Endodermal cell (in vitro differentiated cells): ENCODE measurements at regions not wholly inside any gene's neighbourhood (a gene's known extent, or its start where the extent isn't known, plus 50 kb on each side); places are given as distances from the start of the nearest gene placed in this dataset.

Experiments used
- DNase-seq: peaks from one replicate; pipeline ENCODE4 v3.0.0-alpha.2; 2017
- H3K27ac ChIP-seq: 2 replicates; pipeline ENCODE4 v1.5.1; 2013; ENCODE audit warnings: mild to moderate bottlenecking, low read depth, low read length, moderate library complexity
- H3K27me3 ChIP-seq: 2 replicates; pipeline ENCODE4 v1.6.1; 2013; ENCODE audit warnings: mild to moderate bottlenecking, low read length, moderate library complexity; ENCODE audit not compliant: insufficient read depth, control insufficient read depth, poor library complexity, severe bottlenecking
- H3K36me3 ChIP-seq: 2 replicates; pipeline ENCODE4 v1.7.0; 2013; ENCODE audit warnings: mild to moderate bottlenecking, low read length, moderate library complexity; ENCODE audit not compliant: control insufficient read depth, insufficient read depth
- H3K4me1 ChIP-seq: one replicate; pipeline ENCODE4 v1.7.0; 2013; ENCODE audit warnings: low read length; ENCODE audit not compliant: control insufficient read depth, insufficient read depth
- H3K4me3 ChIP-seq: 2 replicates; pipeline ENCODE4 v1.5.1; 2013; ENCODE audit warnings: mild to moderate bottlenecking, low read length, moderate library complexity
- H3K9ac ChIP-seq: 2 replicates; pipeline ENCODE4 v1.6.1; 2013; ENCODE audit warnings: mild to moderate bottlenecking, low read length, moderate library complexity; ENCODE audit not compliant: poor library complexity, severe bottlenecking; ENCODE audit errors: extremely low read depth
- H3K9me3 ChIP-seq: 2 replicates; pipeline ENCODE4 v1.6.1; 2013; ENCODE audit warnings: mild to moderate bottlenecking, low read length, moderate library complexity; ENCODE audit not compliant: control insufficient read depth
- H3K27ac Mint-ChIP-seq: 2 replicates; pipeline ENCODE4 v1.8.0; 2020; ENCODE audit warnings: mixed read lengths
- H3K27me3 Mint-ChIP-seq: 2 replicates; pipeline ENCODE4 v1.8.0; 2021; ENCODE audit warnings: mild to moderate bottlenecking, mixed read lengths; ENCODE audit not compliant: insufficient read depth
- H3K36me3 Mint-ChIP-seq: 2 replicates; pipeline ENCODE4 v1.8.0; 2020; ENCODE audit warnings: low read depth, mixed read lengths
- H3K4me1 Mint-ChIP-seq: 2 replicates; pipeline ENCODE4 v1.8.0; 2020; ENCODE audit warnings: mixed read lengths
- H3K4me3 Mint-ChIP-seq: 2 replicates; pipeline ENCODE4 v1.8.0; 2020; ENCODE audit warnings: mild to moderate bottlenecking, moderate library complexity, mixed read lengths
- H3K9me3 Mint-ChIP-seq: 2 replicates; pipeline ENCODE4 v1.8.0; 2020; ENCODE audit warnings: mild to moderate bottlenecking, mixed read lengths
- CTCF ChIP-seq: fragments of 200-600 bp; sonication (generic); conservative IDR thresholded peaks from 2 replicates; pipeline ENCODE4 v1.5.0; 2021; ENCODE audit warnings: antibody characterized with exemption, mild to moderate bottlenecking
- WGBS, 2 experiments: methylation state at CpG; one replicate each; pipeline versions ENCODE4 v1.1.5 to v1.1.7; 2013; ENCODE audit warnings: missing lambda C conversion rate in 2 of 2, mixed read lengths in 1 of 2; ENCODE audit not compliant: insufficient coverage in 1 of 2, insufficient read length in 1 of 2; 5-methylcytosine and 5-hydroxymethylcytosine counted together

GRCh38 chr5:143525176-143525575, 121.7 kb upstream of the NR3C1 start:
- Histone ChIP-seq H3K4me1 (no peaks in the 10 kb centered on the region), H3K27me3 (no peaks in the 10 kb centered on the region), H3K9ac (no peak overlapping the region), H3K4me3 (no peak overlapping the region), H3K9me3 (no peaks in the 10 kb centered on the region), H3K27ac (no peak overlapping the region), H3K36me3 (no peaks in the 10 kb centered on the region)
- DNase-seq = no peak
- Mint-ChIP-seq H3K9me3 (no peaks in the 10 kb centered on the region), H3K36me3 (no peaks in the 10 kb centered on the region), H3K4me3 (no peak overlapping the region), H3K4me1 (peaks cover 6% of the 10 kb centered on the region), H3K27ac (no peak overlapping the region), H3K27me3 (no peaks in the 10 kb centered on the region)
- TF ChIP-seq CTCF = no peak
- WGBS, 2 experiments = 95 to 100% methylated on average over 1 of the region's 1 CpG

- Mint-ChIP-seq H3K36me3 (no peaks in the 10 kb centered on the region), H3K27me3 (no peaks in the 10 kb centered on the region), H3K4me1 (peaks cover 6% of the 10 kb centered on the region), H3K27ac (no peak overlapping the region), H3K9me3 (no peaks in the 10 kb centered on the region), H3K4me3 (no peak overlapping the region)
- Histone ChIP-seq H3K9ac (no peak overlapping the region), H3K9me3 (no peaks in the 10 kb centered on the region), H3K27me3 (no peaks in the 10 kb centered on the region), H3K36me3 (no peaks in the 10 kb centered on the region), H3K4me3 (no peak overlapping the region), H3K4me1 (no peaks in the 10 kb centered on the region), H3K27ac (no peak overlapping the region)
- WGBS, 2 experiments = 93 to 100% methylated on average over 1 to 2 of the region's 2 CpGs
- TF ChIP-seq CTCF = no peak
- no peak for DNase-seq
These were observed 121.0 kb upstream of the NR3C1 start for GRCh38 chr5:143524338-143524945.

- 76 to 94% methylated on average over 3 to 4 of the region's 4 CpGs for WGBS, 2 experiments
- DNase-seq = no peak
- TF ChIP-seq CTCF = no peak
These were observed 118.4 kb upstream of the NR3C1 start for GRCh38 chr5:143521846-143522400.

More at GRCh38 chr5:143521846-143522400, 118.4 kb upstream of the NR3C1 start:
- Mint-ChIP-seq H3K4me3 (no peak overlapping the region), H3K36me3 (no peaks in the 10 kb centered on the region), H3K9me3 (no peaks in the 10 kb centered on the region), H3K4me1 (no peaks in the 10 kb centered on the region), H3K27me3 (no peaks in the 10 kb centered on the region), H3K27ac (no peak overlapping the region)
- Histone ChIP-seq H3K4me3 (no peak overlapping the region), H3K36me3 (no peaks in the 10 kb centered on the region), H3K27me3 (no peaks in the 10 kb centered on the region), H3K4me1 (no peaks in the 10 kb centered on the region), H3K9ac (no peak overlapping the region), H3K9me3 (no peaks in the 10 kb centered on the region), H3K27ac (no peak overlapping the region)
